ENCODE measurements at regions not wholly inside any gene's neighbourhood (a gene's known extent, or its start where the extent isn't known, plus 50 kb on each side); places are given as distances from the start of the nearest gene placed in this dataset.

GRCh38 chr18:70496353-70497294, 207.8 kb downstream of the SOCS6 start:
- DNase-seq (ENCODE audit: low read depth) (no peak), FAIRE-seq (no peak)
- Histone ChIP-seq H3K4me3 (ENCODE audit: low read depth, low read length) (no peak overlapping the region), H3K36me3 (ENCODE audit: control insufficient read depth, insufficient read depth, low read length) (no peaks in the 10 kb centered on the region), H3K27me3 (ENCODE audit: control insufficient read depth, insufficient read depth, low read length) (no peaks in the 10 kb centered on the region)
- TF ChIP-seq CTCF (IDR thresholded peaks at IDR 0.05; ENCODE audit: insufficient read depth, low read length, severe bottlenecking) = no peak

- no peak for TF ChIP-seq CTCF (IDR thresholded peaks at IDR 0.05; ENCODE audit: insufficient read depth, low read length, severe bottlenecking)
- no peak for FAIRE-seq
- no peak for DNase-seq (ENCODE audit: low read depth)
Observed at GRCh38 chr18:70494524-70494923, 205.7 kb downstream of the SOCS6 start.

GRCh38 chr18:70493461-70493860, 204.6 kb downstream of the SOCS6 start:
- FAIRE-seq (no peak), DNase-seq (ENCODE audit: low read depth) (no peak)
- Histone ChIP-seq H3K36me3 (ENCODE audit: control insufficient read depth, insufficient read depth, low read length) (no peaks in the 10 kb centered on the region), H3K4me3 (ENCODE audit: low read depth, low read length) (no peak overlapping the region), H3K27me3 (ENCODE audit: control insufficient read depth, insufficient read depth, low read length) (no peaks in the 10 kb centered on the region)
- no peak for TF ChIP-seq CTCF (IDR thresholded peaks at IDR 0.05; ENCODE audit: insufficient read depth, low read length, severe bottlenecking)

More at GRCh38 chr18:70494524-70494923, 205.7 kb downstream of the SOCS6 start:
- Histone ChIP-seq H3K4me3 (ENCODE audit: low read depth, low read length) (no peak overlapping the region), H3K36me3 (ENCODE audit: control insufficient read depth, insufficient read depth, low read length) (no peaks in the 10 kb centered on the region), H3K27me3 (ENCODE audit: control insufficient read depth, insufficient read depth, low read length) (no peaks in the 10 kb centered on the region)

- peak; percentile 81 for TF ChIP-seq CTCF (IDR thresholded peaks at IDR 0.05; ENCODE audit: insufficient read depth, low read length, severe bottlenecking)
- DNase-seq (ENCODE audit: low read depth) (peak; percentile 50), FAIRE-seq (no peak)
- H3K4me3 ChIP-seq (ENCODE audit: low read depth, low read length) = no peak overlapping the region
- H3K27me3 ChIP-seq (ENCODE audit: control insufficient read depth, insufficient read depth, low read length) = no peaks in the 10 kb centered on the region
- no peaks in the 10 kb centered on the region for H3K36me3 ChIP-seq (ENCODE audit: control insufficient read depth, insufficient read depth, low read length)
Observed at GRCh38 chr18:70491734-70492348, 203.0 kb downstream of the SOCS6 start.

GRCh38 chr18:70489986-70490933, 201.4 kb downstream of the SOCS6 start:
- Histone ChIP-seq H3K36me3 (ENCODE audit: control insufficient read depth, insufficient read depth, low read length) (no peaks in the 10 kb centered on the region), H3K4me3 (ENCODE audit: low read depth, low read length) (no peak overlapping the region), H3K27me3 (ENCODE audit: control insufficient read depth, insufficient read depth, low read length) (no peaks in the 10 kb centered on the region)
- FAIRE-seq = no peak
- DNase-seq (ENCODE audit: low read depth) = peak; percentile 52
- peak; percentile 55 for TF ChIP-seq CTCF (IDR thresholded peaks at IDR 0.05; ENCODE audit: insufficient read depth, low read length, severe bottlenecking)
